Mesenchymal stem cell (in vitro differentiated cells and primary cell): ENCODE measurements at regions not wholly inside any gene's neighbourhood (a gene's known extent, or its start where the extent isn't known, plus 50 kb on each side); places are given as distances from the start of the nearest gene placed in this dataset.
A peak's percentile ranks its signal among the peaks of the same experiment; 100 is the strongest.

ENCODE experiments used
- DNase-seq: peaks from one replicate; pipeline ENCODE4 v3.0.0-alpha.2; 2013
- H2AFZ ChIP-seq: one replicate; pipeline ENCODE4 v1.6.1; 2013; ENCODE audit warnings: low read depth, mild to moderate bottlenecking, control low read depth, inconsistent platforms, low read length, moderate library complexity
- H2AK5ac ChIP-seq: 2 replicates; pipeline ENCODE4 v1.6.1; 2013; ENCODE audit warnings: low read length, moderate library complexity, mild to moderate bottlenecking, inconsistent platforms; ENCODE audit not compliant: severe bottlenecking
- H2BK120ac ChIP-seq: one replicate; pipeline ENCODE4 v1.6.1; 2013; ENCODE audit warnings: low read depth, mild to moderate bottlenecking, inconsistent platforms, low read length, moderate library complexity
- H2BK12ac ChIP-seq, 2 experiments: one replicate each; pipeline ENCODE4 v1.6.1; 2013; ENCODE audit warnings: inconsistent platforms in 2 of 2, low read length in 2 of 2, mild to moderate bottlenecking in 2 of 2, moderate library complexity in 2 of 2, control low read depth in 1 of 2
- H2BK15ac ChIP-seq: one replicate; pipeline ENCODE4 v1.6.1; 2013; ENCODE audit warnings: mild to moderate bottlenecking, low read depth, inconsistent platforms; ENCODE audit not compliant: poor library complexity, severe bottlenecking
- H2BK5ac ChIP-seq: 2 replicates; pipeline ENCODE4 v1.6.1; 2013; ENCODE audit warnings: low read depth, mild to moderate bottlenecking, low read length, control low read depth, inconsistent platforms; ENCODE audit not compliant: poor library complexity, severe bottlenecking
- H3K14ac ChIP-seq, 2 experiments: one replicate each; pipeline ENCODE4 v1.6.1; 2013; ENCODE audit warnings: inconsistent platforms in 2 of 2, low read length in 2 of 2, control low read depth in 1 of 2, mild to moderate bottlenecking in 1 of 2, moderate library complexity in 1 of 2
- H3K18ac ChIP-seq, 2 experiments: one replicate each; pipeline ENCODE4 v1.6.1; 2013; ENCODE audit warnings: inconsistent platforms in 2 of 2, low read length in 2 of 2, control low read depth in 1 of 2, low read depth in 1 of 2, mild to moderate bottlenecking in 1 of 2
- H3K23ac ChIP-seq, 2 experiments: one replicate each; pipeline ENCODE4 v1.6.1; 2013; ENCODE audit warnings: inconsistent platforms in 2 of 2, low read length in 2 of 2, mild to moderate bottlenecking in 2 of 2, moderate library complexity in 2 of 2, control low read depth in 1 of 2
- H3K27ac ChIP-seq: 2 replicates; pipeline ENCODE4 v1.5.1; 2013; ENCODE audit warnings: mild to moderate bottlenecking, moderate library complexity, low read length, control low read depth, inconsistent platforms; ENCODE audit not compliant: poor library complexity, severe bottlenecking
- H3K27me3 ChIP-seq, 2 experiments: 2 replicates each; pipeline versions ENCODE4 v1.6.1 to v1.7.0; 2013; ENCODE audit warnings: low read length in 2 of 2, mild to moderate bottlenecking in 2 of 2, moderate library complexity in 2 of 2, control low read depth in 1 of 2, inconsistent platforms in 1 of 2; ENCODE audit not compliant: control insufficient read depth in 1 of 2, insufficient read depth in 1 of 2
- H3K36me3 ChIP-seq, 2 experiments: 2 replicates each; pipeline versions ENCODE4 v1.6.1 to v1.7.0; 2013; ENCODE audit warnings: low read length in 2 of 2, control low read depth in 1 of 2, inconsistent platforms in 1 of 2, low read depth in 1 of 2, mild to moderate bottlenecking in 1 of 2; ENCODE audit not compliant: insufficient read depth in 2 of 2, control insufficient read depth in 1 of 2
- H3K4ac ChIP-seq, 2 experiments: one replicate each; pipeline ENCODE4 v1.6.1; 2013; ENCODE audit warnings: inconsistent platforms in 2 of 2, low read length in 2 of 2, mild to moderate bottlenecking in 2 of 2, moderate library complexity in 2 of 2, control low read depth in 1 of 2, low read depth in 1 of 2
- H3K4me1 ChIP-seq: 2 replicates; pipeline ENCODE4 v1.6.1; 2013; ENCODE audit warnings: low read depth, low read length, control low read depth; ENCODE audit not compliant: control insufficient read depth, insufficient read depth
- H3K4me2 ChIP-seq: 2 replicates; pipeline ENCODE4 v1.6.1; 2013; ENCODE audit warnings: low read length, mild to moderate bottlenecking, inconsistent platforms; ENCODE audit not compliant: poor library complexity, severe bottlenecking
- H3K4me3 ChIP-seq, 2 experiments: 2 replicates each; pipeline versions ENCODE4 v1.5.1 to v1.7.0; 2013; ENCODE audit warnings: low read length in 2 of 2, mild to moderate bottlenecking in 2 of 2, control low read depth in 1 of 2, low read depth in 1 of 2; ENCODE audit not compliant: insufficient read depth in 1 of 2
- H3K79me1 ChIP-seq: replicated peaks from 2 replicates; pipeline ENCODE4 v1.6.1; 2013; ENCODE audit warnings: mild to moderate bottlenecking, control low read depth, low read length, inconsistent platforms; ENCODE audit not compliant: poor library complexity, severe bottlenecking
- H3K9ac ChIP-seq: 2 replicates; pipeline ENCODE4 v1.7.0; 2013; ENCODE audit warnings: mild to moderate bottlenecking, low read length, moderate library complexity
- H3K9me3 ChIP-seq: 2 replicates; pipeline ENCODE4 v1.7.0; 2013; ENCODE audit warnings: mild to moderate bottlenecking, low read length; ENCODE audit not compliant: control insufficient read depth
- H4K8ac ChIP-seq: one replicate; pipeline ENCODE4 v1.6.1; 2013; ENCODE audit warnings: inconsistent platforms, mild to moderate bottlenecking, low read length, moderate library complexity
- H4K91ac ChIP-seq: one replicate; pipeline ENCODE4 v1.6.1; 2013; ENCODE audit warnings: mild to moderate bottlenecking, low read length, inconsistent platforms
- WGBS: methylation state at CpG from one replicate; pipeline ENCODE4 v1.1.7; 2013; ENCODE audit warnings: mixed read lengths; 5-methylcytosine and 5-hydroxymethylcytosine counted together

GRCh38 chr12:28104903-28105864 lies 85.1 kb upstream of the CCDC91 start:
- no peak overlapping the region for H3K27ac ChIP-seq
- H3K23ac ChIP-seq, result no peak overlapping the region
- no peak overlapping the region for H2BK15ac ChIP-seq
- H2BK12ac ChIP-seq, result no peak overlapping the region
- WGBS, result 89% methylated on average over 3 of the region's 3 CpGs
- DNase-seq, result peak; percentile 21
- no peak overlapping the region for H4K8ac ChIP-seq
- no peak overlapping the region for H2BK120ac ChIP-seq
- no peak overlapping the region for H3K4me3 ChIP-seq
- no peak overlapping the region for H3K18ac ChIP-seq
- H3K4me1 ChIP-seq, result no peaks in the 10 kb centered on the region
- no peak overlapping the region for H2AK5ac ChIP-seq
- no peak overlapping the region for H3K4ac ChIP-seq
- no peak overlapping the region for H4K91ac ChIP-seq
- no peaks in the 10 kb centered on the region for H3K27me3 ChIP-seq
- H3K9me3 ChIP-seq, result no peaks in the 10 kb centered on the region
- H3K4me2 ChIP-seq, result no peak overlapping the region
- peak overlapping the region; percentile 19 for H3K9ac ChIP-seq
- no peaks in the 10 kb centered on the region for H3K36me3 ChIP-seq
- H2BK5ac ChIP-seq, result no peak overlapping the region
- H2AFZ ChIP-seq, result no peak overlapping the region
- H3K14ac ChIP-seq, result no peak overlapping the region
- no peaks in the 10 kb centered on the region for H3K79me1 ChIP-seq

GRCh38 chr12:28107679-28108078 lies 82.6 kb upstream of the CCDC91 start:
- DNase-seq, result no peak

GRCh38 chr12:28108599-28108998 lies 81.7 kb upstream of the CCDC91 start:
- Histone ChIP-seq H3K27me3 (no peaks in the 10 kb centered on the region), H3K4me2 (no peak overlapping the region)
- 67% methylated on average over 1 of the region's 1 CpG for WGBS

More at GRCh38 chr12:28107679-28108078, 82.6 kb upstream of the CCDC91 start:
- no peak overlapping the region for H3K9ac ChIP-seq
- no peak overlapping the region for H2AFZ ChIP-seq
- H2BK12ac ChIP-seq, result no peak overlapping the region
- H4K8ac ChIP-seq, result no peak overlapping the region
- H3K4me3 ChIP-seq, result no peak overlapping the region
- no peaks in the 10 kb centered on the region for H3K9me3 ChIP-seq
- no peak overlapping the region for H3K4me2 ChIP-seq
- H3K4me1 ChIP-seq, result no peaks in the 10 kb centered on the region
- no peaks in the 10 kb centered on the region for H3K36me3 ChIP-seq
- H3K27ac ChIP-seq, result no peak overlapping the region
- H3K23ac ChIP-seq, result no peak overlapping the region
- H2BK15ac ChIP-seq, result no peak overlapping the region
- WGBS, result 91% methylated on average over 2 of the region's 2 CpGs
- H3K4ac ChIP-seq, result no peak overlapping the region
- H2AK5ac ChIP-seq, result no peak overlapping the region
- no peak overlapping the region for H2BK120ac ChIP-seq
- H2BK5ac ChIP-seq, result no peak overlapping the region
- H3K14ac ChIP-seq, result no peak overlapping the region
- H3K79me1 ChIP-seq, result no peaks in the 10 kb centered on the region
- no peak overlapping the region for H4K91ac ChIP-seq
- H3K27me3 ChIP-seq, result no peaks in the 10 kb centered on the region
- no peak overlapping the region for H3K18ac ChIP-seq

DNA sequence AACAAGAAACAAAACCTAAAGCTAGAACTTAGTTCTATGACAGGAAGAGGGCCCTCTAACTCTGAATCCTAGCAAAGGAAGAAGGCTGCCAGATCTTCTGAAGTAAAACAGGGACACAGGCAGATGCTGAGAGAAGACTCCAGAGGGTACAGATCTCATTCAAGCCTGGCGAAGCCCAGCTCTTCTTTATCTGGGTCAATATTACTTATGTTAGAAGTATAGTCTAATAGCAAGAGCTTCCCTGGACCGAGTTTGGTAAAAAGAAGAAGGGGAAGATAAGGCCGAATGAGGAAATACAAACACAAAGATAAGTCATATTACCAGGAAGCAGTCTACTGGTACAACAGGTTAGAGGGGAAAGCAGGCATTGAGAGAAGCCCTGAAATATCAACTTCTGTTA lies 79.9 kb upstream of the CCDC91 start:
- no peak overlapping the region for H2BK120ac ChIP-seq
- H3K4ac ChIP-seq, result no peak overlapping the region
- no peaks in the 10 kb centered on the region for H3K9me3 ChIP-seq
- H3K79me1 ChIP-seq, result no peaks in the 10 kb centered on the region
- H2BK12ac ChIP-seq, result no peak overlapping the region
- H2BK15ac ChIP-seq, result no peak overlapping the region
- no peak for DNase-seq
- H3K18ac ChIP-seq, result no peak overlapping the region
- H3K23ac ChIP-seq, result no peak overlapping the region
- H3K27ac ChIP-seq, result no peak overlapping the region
- no peak overlapping the region for H3K9ac ChIP-seq
- no peaks in the 10 kb centered on the region for H3K27me3 ChIP-seq
- WGBS, result 80% methylated on average over 1 of the region's 3 CpGs
- no peak overlapping the region for H2AFZ ChIP-seq
- H3K36me3 ChIP-seq, result no peaks in the 10 kb centered on the region
- no peak overlapping the region for H3K14ac ChIP-seq
- H3K4me3 ChIP-seq, result no peak overlapping the region
- H2BK5ac ChIP-seq, result no peak overlapping the region
- H3K4me2 ChIP-seq, result no peak overlapping the region
- no peak overlapping the region for H4K8ac ChIP-seq
- H4K91ac ChIP-seq, result no peak overlapping the region
- no peak overlapping the region for H2AK5ac ChIP-seq
- no peaks in the 10 kb centered on the region for H3K4me1 ChIP-seq

More at GRCh38 chr12:28108599-28108998, 81.7 kb upstream of the CCDC91 start:
- H2BK15ac ChIP-seq, result no peak overlapping the region
- H4K91ac ChIP-seq, result no peak overlapping the region
- no peak for DNase-seq
- no peak overlapping the region for H3K18ac ChIP-seq
- no peak overlapping the region for H3K4ac ChIP-seq
- no peaks in the 10 kb centered on the region for H3K4me1 ChIP-seq
- H3K4me3 ChIP-seq, result no peak overlapping the region
- no peak overlapping the region for H4K8ac ChIP-seq
- no peak overlapping the region for H3K9ac ChIP-seq
- no peak overlapping the region for H2AK5ac ChIP-seq
- no peaks in the 10 kb centered on the region for H3K79me1 ChIP-seq
- no peaks in the 10 kb centered on the region for H3K36me3 ChIP-seq
- no peak overlapping the region for H2BK5ac ChIP-seq
- no peak overlapping the region for H2BK120ac ChIP-seq
- H2BK12ac ChIP-seq, result no peak overlapping the region
- H3K9me3 ChIP-seq, result no peaks in the 10 kb centered on the region
- H3K27ac ChIP-seq, result no peak overlapping the region
- no peak overlapping the region for H3K23ac ChIP-seq
- no peak overlapping the region for H2AFZ ChIP-seq
- no peak overlapping the region for H3K14ac ChIP-seq
